H9 (cell line): ENCODE measurements at regions not wholly inside any gene's neighbourhood (a gene's known extent, or its start where the extent isn't known, plus 50 kb on each side); places are given as distances from the start of the nearest gene placed in this dataset.

Experiments used
- DNase-seq: peaks from one replicate; pipeline ENCODE4 v3.0.0-alpha.2; 2017
- H2AFZ ChIP-seq: one replicate; pipeline ENCODE4 v1.6.1; 2013; ENCODE audit warnings: mild to moderate bottlenecking, low read length, control low read depth, moderate library complexity
- H2AK5ac ChIP-seq: 2 replicates; pipeline ENCODE4 v1.6.1; 2013; ENCODE audit warnings: low read length, control low read depth, mixed read lengths; ENCODE audit not compliant: insufficient read length
- H2BK120ac ChIP-seq: one replicate; pipeline ENCODE4 v1.6.1; 2013; ENCODE audit warnings: low read depth, mild to moderate bottlenecking, low read length, control low read depth, inconsistent platforms; ENCODE audit not compliant: poor library complexity, severe bottlenecking
- H2BK12ac ChIP-seq: 2 replicates; pipeline ENCODE4 v1.6.1; 2013; ENCODE audit warnings: low read length, control low read depth, mixed read lengths, low read depth; ENCODE audit not compliant: insufficient read length
- H2BK15ac ChIP-seq: 2 replicates; pipeline ENCODE4 v1.6.1; 2013; ENCODE audit warnings: low read depth, low read length, control low read depth
- H2BK20ac ChIP-seq: one replicate; pipeline ENCODE4 v1.6.1; 2013; ENCODE audit warnings: low read depth, mild to moderate bottlenecking, low read length, control low read depth, inconsistent platforms; ENCODE audit not compliant: poor library complexity, severe bottlenecking
- H2BK5ac ChIP-seq: 2 replicates; pipeline ENCODE4 v1.6.1; 2013; ENCODE audit warnings: low read length, control low read depth, mixed read lengths; ENCODE audit not compliant: insufficient read length
- H3K14ac ChIP-seq: 2 replicates; pipeline ENCODE4 v1.6.1; 2013; ENCODE audit warnings: low read length, control low read depth; ENCODE audit not compliant: insufficient read depth
- H3K18ac ChIP-seq: 2 replicates; pipeline ENCODE4 v1.6.1; 2013; ENCODE audit warnings: low read depth, mild to moderate bottlenecking, mixed read lengths, low read length, control low read depth; ENCODE audit not compliant: insufficient read length
- H3K23ac ChIP-seq: 2 replicates; pipeline ENCODE4 v1.6.1; 2013; ENCODE audit warnings: low read length, control low read depth, mixed read lengths, low read depth; ENCODE audit not compliant: insufficient read length
- H3K23me2 ChIP-seq: 2 replicates; pipeline ENCODE4 v1.6.1; 2013; ENCODE audit warnings: low read depth, mild to moderate bottlenecking, mixed read lengths, low read length, control low read depth; ENCODE audit not compliant: insufficient read length, poor library complexity, severe bottlenecking
- H3K27ac ChIP-seq: 2 replicates; pipeline ENCODE4 v1.5.1; 2013; ENCODE audit warnings: low read length, control low read depth, mixed read lengths, low read depth; ENCODE audit not compliant: insufficient read length
- H3K27me3 ChIP-seq: 2 replicates; pipeline ENCODE4 v1.6.1; 2013; ENCODE audit warnings: low read length, control low read depth, inconsistent platforms; ENCODE audit not compliant: insufficient read depth
- H3K4ac ChIP-seq: 2 replicates; pipeline ENCODE4 v1.6.1; 2013; ENCODE audit warnings: low read depth, mild to moderate bottlenecking, control low read depth, inconsistent platforms, low read length, moderate library complexity
- H3K4me1 ChIP-seq: 2 replicates; pipeline ENCODE4 v1.6.1; 2013; ENCODE audit warnings: low read length, control low read depth, inconsistent platforms; ENCODE audit not compliant: insufficient read depth
- H3K4me2 ChIP-seq: 2 replicates; pipeline ENCODE4 v1.6.1; 2013; ENCODE audit warnings: low read length, control low read depth, mixed read lengths; ENCODE audit not compliant: insufficient read length, insufficient read depth
- H3K56ac ChIP-seq: 2 replicates; pipeline ENCODE4 v1.6.1; 2013; ENCODE audit warnings: low read depth, mild to moderate bottlenecking, mixed read lengths, low read length, control low read depth; ENCODE audit not compliant: insufficient read length
- H3K79me1 ChIP-seq: 2 replicates; pipeline ENCODE4 v1.6.1; 2013; ENCODE audit warnings: low read depth, mild to moderate bottlenecking, moderate library complexity, low read length, control low read depth, inconsistent platforms; ENCODE audit not compliant: insufficient read depth, poor library complexity, severe bottlenecking
- H3K79me2 ChIP-seq: 2 replicates; pipeline ENCODE4 v1.6.1; 2013; ENCODE audit warnings: low read length, control low read depth, inconsistent platforms; ENCODE audit not compliant: insufficient read depth
- H3K9ac ChIP-seq: 2 replicates; pipeline ENCODE4 v1.6.1; 2013; ENCODE audit warnings: low read length, control low read depth, mixed read lengths; ENCODE audit not compliant: insufficient read length; ENCODE audit errors: extremely low read depth
- H3K9me3 ChIP-seq: one replicate; pipeline ENCODE4 v1.6.1; 2013; ENCODE audit warnings: low read depth, low read length, inconsistent platforms; ENCODE audit not compliant: control insufficient read depth
- H3T11ph ChIP-seq: one replicate; pipeline ENCODE4 v1.6.1; 2013; ENCODE audit warnings: mild to moderate bottlenecking, low read length, control low read depth, inconsistent platforms
- H4K20me1 ChIP-seq: one replicate; pipeline ENCODE4 v1.6.1; 2013; ENCODE audit not compliant: control insufficient read depth, insufficient read length, insufficient read depth
- H4K5ac ChIP-seq: 2 replicates; pipeline ENCODE4 v1.6.1; 2013; ENCODE audit warnings: low read depth, mild to moderate bottlenecking, mixed read lengths, low read length, control low read depth; ENCODE audit not compliant: insufficient read length
- H4K8ac ChIP-seq: replicated peaks from 2 replicates; pipeline ENCODE4 v1.6.1; 2013; ENCODE audit warnings: low read length, control low read depth, mixed read lengths, low read depth; ENCODE audit not compliant: insufficient read length
- H4K91ac ChIP-seq: 2 replicates; pipeline ENCODE4 v1.6.1; 2013; ENCODE audit warnings: low read depth, mild to moderate bottlenecking, moderate library complexity, mixed read lengths, low read length, control low read depth; ENCODE audit not compliant: insufficient read length
- H3K27ac Mint-ChIP-seq, 3 experiments: 2 replicates in 2 of 3; 3 replicates in 1 of 3; pipeline ENCODE4 v1.8.0; 2020 to 2021; ENCODE audit warnings: mixed read lengths in 3 of 3, mild to moderate bottlenecking in 1 of 3, moderate library complexity in 1 of 3
- H3K27me3 Mint-ChIP-seq: 2 replicates; pipeline ENCODE4 v1.8.0; 2021; ENCODE audit warnings: low read depth, mild to moderate bottlenecking, moderate library complexity, mixed read lengths
- H3K36me3 Mint-ChIP-seq, 3 experiments: 2 replicates in 2 of 3; 3 replicates in 1 of 3; pipeline ENCODE4 v1.8.0; 2020 to 2021; ENCODE audit warnings: low read depth in 3 of 3, mixed read lengths in 3 of 3; ENCODE audit not compliant: insufficient read depth in 1 of 3
- H3K4me1 Mint-ChIP-seq, 2 experiments: 2 replicates each; pipeline ENCODE4 v1.8.0; 2020; ENCODE audit warnings: mixed read lengths in 2 of 2
- H3K4me3 Mint-ChIP-seq, 2 experiments: 2 replicates in 1 of 2; 3 replicates in 1 of 2; pipeline ENCODE4 v1.8.0; 2020 to 2021; ENCODE audit warnings: mild to moderate bottlenecking in 2 of 2, mixed read lengths in 2 of 2, moderate library complexity in 1 of 2
- H3K9me3 Mint-ChIP-seq, 2 experiments: 2 replicates in 1 of 2; 3 replicates in 1 of 2; pipeline ENCODE4 v1.8.0; 2020; ENCODE audit warnings: mild to moderate bottlenecking in 2 of 2, mixed read lengths in 2 of 2, moderate library complexity in 1 of 2
- CTCF ChIP-seq: fragments of 200-600 bp; sonication (generic); conservative IDR thresholded peaks from 3 replicates; pipeline ENCODE4 v1.8.0; 2021; ENCODE audit warnings: antibody characterized with exemption, mild to moderate bottlenecking
- WGBS: extraction: QIAGEN DNeasy Blood & Tissue Kit; methylation state at CpG from one replicate; pipeline ENCODE4 v1.1.7; 2013; ENCODE audit warnings: missing lambda C conversion rate, low lambda C conversion rate, mixed read lengths; ENCODE audit not compliant: insufficient read length; ENCODE audit errors: extremely low coverage; 5-methylcytosine and 5-hydroxymethylcytosine counted together

GRCh38 chr6:167505782-167506181 lies 180.9 kb downstream of the TTLL2 start:
- H3K4me1 ChIP-seq, result no peaks in the 10 kb centered on the region; the same call in 1 of the 2 replicates
- H2AFZ ChIP-seq, result no peak overlapping the region
- no peak overlapping the region for H3K56ac ChIP-seq
- H4K20me1 ChIP-seq, result no peaks in the 10 kb centered on the region
- no peak overlapping the region for H4K8ac ChIP-seq
- H2BK15ac ChIP-seq, result no peak overlapping the region
- no peak for TF ChIP-seq CTCF
- no peak overlapping the region for H3K27ac ChIP-seq
- no peak for DNase-seq
- peaks cover 22 to 27% of the 10 kb centered on the region in 2 experiments for H3K4me1 Mint-ChIP-seq
- H4K5ac ChIP-seq, result no peak overlapping the region
- H3K23ac ChIP-seq, result no peak overlapping the region
- H3K36me3 Mint-ChIP-seq, result no peaks in the 10 kb centered on the region
- H3K9me3 ChIP-seq, result no peaks in the 10 kb centered on the region
- no peaks in the 10 kb centered on the region for H3K79me2 ChIP-seq
- H3K4ac ChIP-seq, result no peak overlapping the region
- no peak overlapping the region; a peak in 1 of 7 replicates for H3K27ac Mint-ChIP-seq
- H2BK12ac ChIP-seq, result no peak overlapping the region
- no peak overlapping the region for H3K4me2 ChIP-seq
- no peaks in the 10 kb centered on the region; a peak in 3 of 5 replicates for H3K9me3 Mint-ChIP-seq
- H3K9ac ChIP-seq, result no peak overlapping the region
- no peak overlapping the region for H3K18ac ChIP-seq
- no peak overlapping the region for H2AK5ac ChIP-seq
- H2BK120ac ChIP-seq, result no peak overlapping the region
- peaks cover 28% of the 10 kb centered on the region for H3K27me3 Mint-ChIP-seq
- no peak overlapping the region for H2BK20ac ChIP-seq
- H3K23me2 ChIP-seq, result no peaks in the 10 kb centered on the region
- H3K14ac ChIP-seq, result no peak overlapping the region
- WGBS, result no CpG with 5 or more reads among the region's 13 CpGs
- no peak overlapping the region for H3K4me3 Mint-ChIP-seq
- no peak overlapping the region for H4K91ac ChIP-seq
- no peak overlapping the region for H2BK5ac ChIP-seq
- H3K27me3 ChIP-seq, result no peaks in the 10 kb centered on the region
- H3K79me1 ChIP-seq, result no peaks in the 10 kb centered on the region
- no peak overlapping the region for H3T11ph ChIP-seq
